ENCODE measurements at regions not wholly inside any gene's neighbourhood (a gene's known extent, or its start where the extent isn't known, plus 50 kb on each side); places are given as distances from the start of the nearest gene placed in this dataset.

DNA sequence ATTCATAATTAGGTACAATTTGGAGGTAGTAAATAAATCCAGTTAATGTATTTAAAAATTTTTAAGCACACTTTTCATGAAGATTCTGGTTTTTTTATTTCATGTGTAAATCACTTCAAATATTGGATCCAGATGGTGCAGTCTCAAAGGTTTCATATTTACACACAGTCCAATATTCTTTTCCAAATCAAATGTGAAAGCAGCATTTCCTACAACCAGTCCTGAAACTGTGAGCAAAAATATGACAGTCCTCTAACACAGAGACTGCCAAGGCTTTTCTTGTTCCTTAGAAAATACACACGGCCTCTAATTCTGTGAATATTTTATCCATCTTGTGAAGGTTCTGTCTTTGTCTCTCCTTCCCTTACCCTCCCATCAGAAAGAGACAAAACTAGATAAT, 645.9 kb downstream of the ARL4A start:
- DNase-seq (ENCODE audit: low read depth) = no peak
- TF ChIP-seq, protein P1, sequence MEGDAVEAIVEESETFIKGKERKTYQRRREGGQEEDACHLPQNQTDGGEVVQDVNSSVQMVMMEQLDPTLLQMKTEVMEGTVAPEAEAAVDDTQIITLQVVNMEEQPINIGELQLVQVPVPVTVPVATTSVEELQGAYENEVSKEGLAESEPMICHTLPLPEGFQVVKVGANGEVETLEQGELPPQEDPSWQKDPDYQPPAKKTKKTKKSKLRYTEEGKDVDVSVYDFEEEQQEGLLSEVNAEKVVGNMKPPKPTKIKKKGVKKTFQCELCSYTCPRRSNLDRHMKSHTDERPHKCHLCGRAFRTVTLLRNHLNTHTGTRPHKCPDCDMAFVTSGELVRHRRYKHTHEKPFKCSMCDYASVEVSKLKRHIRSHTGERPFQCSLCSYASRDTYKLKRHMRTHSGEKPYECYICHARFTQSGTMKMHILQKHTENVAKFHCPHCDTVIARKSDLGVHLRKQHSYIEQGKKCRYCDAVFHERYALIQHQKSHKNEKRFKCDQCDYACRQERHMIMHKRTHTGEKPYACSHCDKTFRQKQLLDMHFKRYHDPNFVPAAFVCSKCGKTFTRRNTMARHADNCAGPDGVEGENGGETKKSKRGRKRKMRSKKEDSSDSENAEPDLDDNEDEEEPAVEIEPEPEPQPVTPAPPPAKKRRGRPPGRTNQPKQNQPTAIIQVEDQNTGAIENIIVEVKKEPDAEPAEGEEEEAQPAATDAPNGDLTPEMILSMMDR (IDR thresholded peaks at IDR 0.05; ENCODE audit: control insufficient read depth, insufficient read depth, low read depth, low read length, missing control alignments) = no peak
- H3K4me3 ChIP-seq (ENCODE audit: control insufficient read depth, low read depth, low read length) = no peak overlapping the region

DNA sequence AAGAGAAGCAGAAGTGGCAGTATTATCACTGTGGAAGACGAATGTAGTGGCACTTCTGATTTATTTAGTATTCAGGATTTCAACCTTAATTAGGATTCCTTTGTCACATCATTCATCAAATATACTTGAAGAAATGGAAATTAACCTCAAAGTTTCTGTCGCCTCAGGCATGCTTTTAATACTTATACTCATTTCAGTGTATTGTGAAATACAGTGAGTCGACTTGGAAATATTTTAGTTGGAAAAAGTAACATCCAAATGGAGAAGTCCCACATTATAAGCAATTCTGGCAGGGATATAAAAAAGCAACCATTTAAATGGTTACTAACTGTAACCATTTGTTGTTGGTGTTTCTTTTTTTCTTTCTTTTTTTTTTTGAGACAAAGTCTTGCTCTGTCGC, 648.8 kb downstream of the ARL4A start:
- H3K4me3 ChIP-seq (ENCODE audit: control insufficient read depth, low read depth, low read length) = no peak overlapping the region
- TF ChIP-seq, protein P1 (IDR thresholded peaks at IDR 0.05; ENCODE audit: control insufficient read depth, insufficient read depth, low read depth, low read length, missing control alignments) = no peak
- DNase-seq (ENCODE audit: low read depth) = peak; percentile 52

DNA sequence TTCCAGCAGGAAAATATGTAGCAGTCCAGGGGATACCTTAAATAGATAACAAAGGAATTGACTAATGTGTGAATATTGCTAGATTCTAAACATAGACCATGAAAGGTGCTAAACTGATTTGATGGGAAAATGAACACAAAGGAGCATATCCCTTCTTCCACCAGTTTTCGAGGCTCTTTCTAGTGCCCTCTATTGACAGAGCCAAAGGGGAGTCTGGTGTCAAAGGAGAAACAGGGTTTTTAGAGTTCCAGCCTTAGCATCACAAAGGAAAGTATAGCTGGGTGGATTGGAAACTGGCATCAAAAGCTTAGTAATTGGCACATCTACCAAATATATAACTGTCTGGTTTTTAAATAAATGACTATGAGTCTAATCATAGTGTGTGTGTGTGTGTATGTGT, 636.8 kb downstream of the ETV1 start:
- DNase-seq (ENCODE audit: low read depth) = no peak
- no peak overlapping the region for H3K4me3 ChIP-seq (ENCODE audit: control insufficient read depth, low read depth, low read length)
- TF ChIP-seq, protein P1 (IDR thresholded peaks at IDR 0.05; ENCODE audit: control insufficient read depth, insufficient read depth, low read depth, low read length, missing control alignments) = no peak

DNA sequence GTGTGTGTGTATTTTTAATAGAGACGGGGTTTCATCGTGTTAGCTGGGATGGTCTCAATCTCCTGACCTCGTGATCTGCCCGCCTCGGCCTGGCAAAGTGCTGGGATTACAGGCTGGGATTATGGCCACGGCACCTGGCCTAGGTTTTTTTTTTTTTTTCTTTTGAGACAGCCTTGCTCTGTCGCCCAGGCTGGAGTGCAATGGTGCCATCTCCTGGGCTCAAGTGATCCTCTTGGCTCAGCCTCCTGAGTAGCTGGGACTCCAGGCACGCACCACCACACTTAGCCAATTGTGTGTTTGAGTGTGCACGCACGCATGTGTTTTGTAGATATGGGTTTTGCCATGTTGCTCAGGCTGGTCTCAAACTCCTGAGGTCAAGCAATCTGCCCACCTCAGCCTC, 629.8 kb downstream of the ETV1 start:
- DNase-seq (ENCODE audit: low read depth) = no peak
- TF ChIP-seq, protein P1 (IDR thresholded peaks at IDR 0.05; ENCODE audit: control insufficient read depth, insufficient read depth, low read depth, low read length, missing control alignments) = peak; percentile 24
- H3K4me3 ChIP-seq (ENCODE audit: control insufficient read depth, low read depth, low read length) = no peak overlapping the region

DNA sequence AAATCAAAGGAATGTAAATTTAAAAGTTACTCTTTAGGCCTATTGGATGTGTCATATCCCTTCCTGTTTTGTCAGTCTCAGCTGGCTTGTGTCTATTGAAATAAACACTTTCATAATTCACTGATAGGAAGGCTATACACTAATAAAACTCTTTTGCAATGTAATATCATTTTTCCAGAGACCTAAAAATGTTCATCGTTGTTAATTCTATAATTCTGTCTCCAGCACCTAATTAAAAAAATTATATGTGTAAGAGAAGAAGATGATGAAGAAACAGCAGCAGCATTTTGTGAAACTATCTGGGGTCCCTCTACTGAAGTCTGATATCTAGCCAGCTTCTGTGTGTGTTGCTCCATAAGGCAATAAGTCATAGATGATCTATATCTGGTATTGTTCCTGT, 602.7 kb downstream of the ETV1 start:
- DNase-seq (ENCODE audit: low read depth) = no peak
- TF ChIP-seq, protein P1 (IDR thresholded peaks at IDR 0.05; ENCODE audit: control insufficient read depth, insufficient read depth, low read depth, low read length, missing control alignments) = no peak
- no peak overlapping the region for H3K4me3 ChIP-seq (ENCODE audit: control insufficient read depth, low read depth, low read length)

DNA sequence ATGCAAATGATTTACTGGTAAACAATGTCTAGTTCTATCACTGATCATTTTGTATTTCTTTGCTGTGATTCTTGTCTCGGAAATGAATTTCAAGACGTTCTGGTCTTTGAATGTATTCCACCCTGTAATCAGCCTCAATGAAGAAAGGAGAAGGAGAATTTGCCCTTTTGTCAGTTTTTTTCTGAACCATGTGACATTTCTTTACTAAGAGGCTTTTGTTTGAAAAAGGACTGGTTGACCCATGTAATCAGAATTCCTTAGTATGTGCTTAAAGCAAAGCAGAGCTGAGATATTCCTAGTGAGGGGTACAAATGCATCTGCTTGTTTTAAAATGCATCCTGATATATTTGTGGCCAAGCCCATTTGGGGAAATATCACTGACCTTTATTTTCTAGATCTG, 581.6 kb downstream of the ETV1 start:
- no peak overlapping the region for H3K4me3 ChIP-seq (ENCODE audit: control insufficient read depth, low read depth, low read length)
- TF ChIP-seq, protein P1 (IDR thresholded peaks at IDR 0.05; ENCODE audit: control insufficient read depth, insufficient read depth, low read depth, low read length, missing control alignments) = no peak
- DNase-seq (ENCODE audit: low read depth) = no peak

DNA sequence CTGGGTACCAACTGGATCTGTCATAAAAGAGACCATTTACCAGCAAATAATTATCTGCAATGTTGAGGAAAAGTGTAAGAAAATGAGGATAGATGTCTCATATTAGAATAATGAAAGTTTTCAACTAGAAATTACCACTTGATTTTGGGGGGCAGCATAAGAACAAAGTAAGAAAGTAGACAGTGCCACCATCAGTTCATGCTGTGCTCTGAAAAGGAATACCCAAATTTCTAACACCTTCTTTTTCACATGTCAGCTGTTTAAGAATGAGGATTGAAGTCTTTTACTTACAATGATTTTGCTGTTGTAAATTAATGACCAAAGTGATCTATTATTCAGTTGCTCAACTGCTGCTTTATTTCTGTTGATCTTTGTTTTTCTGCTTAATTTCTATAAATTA, 578.3 kb downstream of the ETV1 start:
- no peak for DNase-seq (ENCODE audit: low read depth)
- H3K4me3 ChIP-seq (ENCODE audit: control insufficient read depth, low read depth, low read length) = no peak overlapping the region
- TF ChIP-seq, protein P1 (IDR thresholded peaks at IDR 0.05; ENCODE audit: control insufficient read depth, insufficient read depth, low read depth, low read length, missing control alignments) = peak; percentile 35

All from AG09309 (cell line).